PC-9 (cell line): ENCODE measurements at regions not wholly inside any gene's neighbourhood (a gene's known extent, or its start where the extent isn't known, plus 50 kb on each side); places are given as distances from the start of the nearest gene placed in this dataset.

ENCODE experiments used
- CTCF ChIP-seq: fragments of 200-600 bp; sonication (generic); conservative IDR thresholded peaks from 2 replicates; pipeline ENCODE4 v1.6.1; 2017; ENCODE audit warnings: mixed run types, antibody characterized with exemption, mild to moderate bottlenecking, moderate library complexity
- EZH2 ChIP-seq: fragments of 200-600 bp; sonication (generic); IDR thresholded peaks from 2 replicates; pipeline ENCODE4 v1.8.0; 2017; ENCODE audit warnings: antibody characterized with exemption, low read depth

GRCh38 chr22:47816863-47817210, 1054.4 kb downstream of the TBC1D22A start:
- TF ChIP-seq CTCF (no peak), EZH2 (no peak)
